Keratinocyte (primary cell): ENCODE measurements at regions not wholly inside any gene's neighbourhood (a gene's known extent, or its start where the extent isn't known, plus 50 kb on each side); places are given as distances from the start of the nearest gene placed in this dataset.

Experiments
- DNase-seq: peaks from one replicate; pipeline ENCODE4 v3.0.0-alpha.2; 2011; ENCODE audit warnings: low read depth, missing footprints, low spot score
- FAIRE-seq: peaks from 2 replicates; lab custom pipeline; 2011; peaks lifted over from hg19 to GRCh38; lab: Jason Lieb, UNC
- H2AFZ ChIP-seq: 2 replicates; pipeline ENCODE4 v1.6.0; 2012; ENCODE audit warnings: low read length, control low read depth, inconsistent platforms; ENCODE audit not compliant: control insufficient read depth
- H3K27ac ChIP-seq: 2 replicates; pipeline ENCODE4 v1.5.1; 2011; ENCODE audit warnings: low read length; ENCODE audit not compliant: control insufficient read depth, insufficient read depth
- H3K27me3 ChIP-seq: 3 replicates; pipeline ENCODE4 v1.6.0; 2011; ENCODE audit warnings: low read length; ENCODE audit not compliant: control insufficient read depth, insufficient read depth; ENCODE audit errors: extremely low read depth
- H3K36me3 ChIP-seq, 2 experiments: 2 replicates in 1 of 2; 3 replicates in 1 of 2; pipeline ENCODE4 v1.5.1; 2011; ENCODE audit warnings: low read length in 2 of 2, mild to moderate bottlenecking in 1 of 2; ENCODE audit not compliant: control insufficient read depth in 2 of 2, insufficient read depth in 2 of 2; ENCODE audit errors: extremely low read depth in 1 of 2
- H3K4me1 ChIP-seq: 3 replicates; pipeline ENCODE4 v1.5.1; 2011; ENCODE audit warnings: low read length; ENCODE audit not compliant: control insufficient read depth, insufficient read depth; ENCODE audit errors: extremely low read depth
- H3K4me2 ChIP-seq: 3 replicates; pipeline ENCODE4 v1.6.0; 2011; ENCODE audit warnings: low read depth, low read length; ENCODE audit not compliant: control insufficient read depth, insufficient read depth; ENCODE audit errors: extremely low read depth
- H3K4me3 ChIP-seq, 3 experiments: fragments of 200-600 bp in 1 of 3; sonication (generic) in 1 of 3; 2 replicates in 2 of 3; 3 replicates in 1 of 3; pipeline ENCODE4 v1.5.1; 2011 to 2016; ENCODE audit warnings: low read length in 3 of 3, mild to moderate bottlenecking in 3 of 3, control low read depth in 2 of 3, inconsistent platforms in 1 of 3, low read depth in 1 of 3, mixed read lengths in 1 of 3, mixed run types in 1 of 3, moderate library complexity in 1 of 3; ENCODE audit not compliant: control insufficient read depth in 2 of 3, insufficient read depth in 2 of 3; ENCODE audit errors: extremely low read depth in 1 of 3
- H3K79me2 ChIP-seq: 2 replicates; pipeline ENCODE4 v1.6.0; 2012; ENCODE audit warnings: low read length; ENCODE audit not compliant: control insufficient read depth, insufficient read depth
- H3K9ac ChIP-seq: 3 replicates; pipeline ENCODE4 v1.6.0; 2011; ENCODE audit warnings: low read length; ENCODE audit not compliant: control insufficient read depth, insufficient read depth; ENCODE audit errors: extremely low read depth
- H3K9me1 ChIP-seq: 3 replicates; pipeline ENCODE4 v1.6.0; 2011; ENCODE audit warnings: low read length; ENCODE audit not compliant: control insufficient read depth, insufficient read depth; ENCODE audit errors: extremely low read depth
- H3K9me3 ChIP-seq: 2 replicates; pipeline ENCODE4 v1.5.1; 2012; ENCODE audit warnings: low read depth, low read length; ENCODE audit not compliant: control insufficient read depth
- H4K20me1 ChIP-seq: 3 replicates; pipeline ENCODE4 v1.6.0; 2011; ENCODE audit warnings: low read length; ENCODE audit not compliant: control insufficient read depth, insufficient read depth; ENCODE audit errors: extremely low read depth
- EZH2 ChIP-seq: IDR thresholded peaks from one replicate; pipeline ENCODE4 v1.6.1; 2012; ENCODE audit warnings: inconsistent platforms, mild to moderate bottlenecking, low read length, moderate library complexity
- dilution Hi-C: fragments of 300-500 bp; cut with MboI; formaldehyde crosslinking; loops from one replicate; pipeline ENCODE4 v1.7.0; 2020; ENCODE audit warnings: low sequenced_read_pairs; ENCODE audit not compliant: extremely low pct_ligation_motif_present
- TF ChIP-seq, protein P1 (sequence below), 3 experiments: IDR thresholded peaks in 1 of 3; conservative IDR thresholded peaks in 1 of 3; optimal IDR thresholded peaks in 1 of 3; 2 replicates in 2 of 3; 3 replicates in 1 of 3; pipeline versions ENCODE3 to v1.5.1; 2011; ENCODE audit warnings: low read length in 3 of 3, mild to moderate bottlenecking in 3 of 3, moderate library complexity in 2 of 3, control low read depth in 1 of 3, inconsistent platforms in 1 of 3; ENCODE audit not compliant: insufficient read depth in 2 of 3; ENCODE audit errors: extremely low read depth in 1 of 3

DNA sequence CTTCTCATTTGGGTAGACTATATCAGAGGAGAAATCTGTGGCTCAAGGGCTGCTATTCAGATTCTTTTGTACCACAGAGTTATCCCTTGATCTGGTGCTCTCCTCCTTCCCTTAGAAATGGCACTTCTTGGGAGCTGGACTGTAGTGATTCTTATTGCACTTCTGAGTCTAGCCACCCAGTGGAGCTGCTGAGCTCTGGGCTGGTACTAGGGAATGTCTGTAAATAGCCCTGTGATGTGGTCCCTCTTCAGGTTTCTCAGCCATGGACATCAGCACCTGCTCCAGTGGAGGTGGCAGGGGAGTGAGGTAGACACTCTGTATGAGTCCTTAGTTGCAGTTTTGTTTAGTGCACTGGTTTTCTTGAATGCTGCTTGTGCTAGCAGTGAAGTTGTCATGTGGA, 1292.6 kb downstream of the SI start:
- Histone ChIP-seq H3K79me2 (no peaks in the 10 kb centered on the region), H3K9me1 (no peaks in the 10 kb centered on the region), H4K20me1 (no peaks in the 10 kb centered on the region), H3K9me3 (no peaks in the 10 kb centered on the region), H3K27me3 (no peaks in the 10 kb centered on the region), H3K4me2 (no peak overlapping the region), H3K36me3 (no peaks in the 10 kb centered on the region), H3K9ac (no peak overlapping the region), H3K4me1 (no peaks in the 10 kb centered on the region), H3K27ac (no peak overlapping the region), H3K4me3 (no peak overlapping the region), H2AFZ (no peak overlapping the region)
- DNase-seq (no peak), FAIRE-seq (no peak)
- dilution Hi-C loops, result no loop called here
- TF ChIP-seq, protein P1, sequence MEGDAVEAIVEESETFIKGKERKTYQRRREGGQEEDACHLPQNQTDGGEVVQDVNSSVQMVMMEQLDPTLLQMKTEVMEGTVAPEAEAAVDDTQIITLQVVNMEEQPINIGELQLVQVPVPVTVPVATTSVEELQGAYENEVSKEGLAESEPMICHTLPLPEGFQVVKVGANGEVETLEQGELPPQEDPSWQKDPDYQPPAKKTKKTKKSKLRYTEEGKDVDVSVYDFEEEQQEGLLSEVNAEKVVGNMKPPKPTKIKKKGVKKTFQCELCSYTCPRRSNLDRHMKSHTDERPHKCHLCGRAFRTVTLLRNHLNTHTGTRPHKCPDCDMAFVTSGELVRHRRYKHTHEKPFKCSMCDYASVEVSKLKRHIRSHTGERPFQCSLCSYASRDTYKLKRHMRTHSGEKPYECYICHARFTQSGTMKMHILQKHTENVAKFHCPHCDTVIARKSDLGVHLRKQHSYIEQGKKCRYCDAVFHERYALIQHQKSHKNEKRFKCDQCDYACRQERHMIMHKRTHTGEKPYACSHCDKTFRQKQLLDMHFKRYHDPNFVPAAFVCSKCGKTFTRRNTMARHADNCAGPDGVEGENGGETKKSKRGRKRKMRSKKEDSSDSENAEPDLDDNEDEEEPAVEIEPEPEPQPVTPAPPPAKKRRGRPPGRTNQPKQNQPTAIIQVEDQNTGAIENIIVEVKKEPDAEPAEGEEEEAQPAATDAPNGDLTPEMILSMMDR (optimal IDR thresholded peaks at IDR 0.05 in 1 of 3, IDR thresholded peaks at IDR 0.05 in 1 of 3, conservative IDR thresholded peaks at IDR 0.05 in 1 of 3; ENCODE audit: extremely low read depth in 1 of 3, insufficient read depth in 2 of 3, low read length in 3 of 3), result no peak

DNA sequence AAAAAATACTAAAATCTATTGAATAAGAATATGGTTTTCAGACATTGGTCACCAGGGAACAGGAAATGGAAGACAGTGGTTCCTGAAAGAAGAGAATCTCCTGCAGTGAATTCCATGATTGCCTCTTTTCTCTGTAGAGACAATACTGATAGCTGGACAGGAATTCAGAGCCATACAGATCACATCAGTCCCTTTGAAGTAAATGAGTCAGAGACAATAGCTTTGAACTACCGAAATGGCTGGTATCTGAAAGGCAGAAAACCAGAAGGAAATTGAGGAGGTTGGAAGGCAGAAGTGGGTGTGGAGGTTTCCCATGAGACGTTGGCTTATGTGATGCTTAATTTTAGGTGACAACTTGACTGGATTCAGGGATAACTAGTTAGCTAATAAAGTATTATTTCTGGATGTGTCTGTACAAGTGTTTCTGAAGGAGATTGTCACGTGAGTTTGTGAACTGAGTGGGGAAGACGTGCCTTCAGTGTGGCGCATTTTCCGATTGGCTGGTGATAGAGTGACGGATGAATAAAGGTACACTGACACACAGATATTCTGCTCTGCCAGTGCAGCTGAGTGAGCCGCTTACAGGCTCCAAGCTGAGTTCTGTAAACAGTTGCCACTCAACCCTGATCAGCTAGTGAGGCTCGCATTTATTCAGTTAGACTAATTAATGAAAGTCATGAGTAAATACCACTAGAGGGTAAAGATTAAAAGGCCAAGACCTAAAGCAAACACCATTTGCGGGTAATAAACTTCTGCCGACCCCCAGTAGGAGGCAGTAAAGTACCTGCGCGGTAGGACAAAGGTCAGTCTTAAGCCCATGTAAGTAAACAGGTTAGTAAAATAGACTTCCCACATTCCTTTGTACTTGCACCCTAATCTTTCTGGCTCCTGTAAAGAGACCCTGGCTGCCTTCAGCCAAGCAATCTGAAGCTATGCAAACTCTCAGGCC, 1298.6 kb downstream of the SI start:
- Histone ChIP-seq H3K9ac (no peak overlapping the region), H3K4me1 (no peaks in the 10 kb centered on the region), H2AFZ (no peak overlapping the region), H3K4me3 (no peak overlapping the region), H3K9me3 (no peaks in the 10 kb centered on the region), H3K79me2 (no peaks in the 10 kb centered on the region), H3K27me3 (no peaks in the 10 kb centered on the region), H3K36me3 (no peaks in the 10 kb centered on the region), H3K4me2 (no peak overlapping the region), H3K9me1 (no peaks in the 10 kb centered on the region), H4K20me1 (no peaks in the 10 kb centered on the region), H3K27ac (no peak overlapping the region)
- FAIRE-seq, result no peak
- TF ChIP-seq EZH2, result no peak
- TF ChIP-seq, protein P1 (optimal IDR thresholded peaks at IDR 0.05 in 1 of 3, IDR thresholded peaks at IDR 0.05 in 1 of 3, conservative IDR thresholded peaks at IDR 0.05 in 1 of 3; ENCODE audit: extremely low read depth in 1 of 3, insufficient read depth in 2 of 3, low read length in 3 of 3), result no peak
- no peak for DNase-seq
- dilution Hi-C loops, result no loop called here
